T-helper 1 cell treated with Interleukin-12 subunit alpha and Interleukin-12 subunit beta and Interleukin-4 antibody, amounts not matched to agents 30 μg/mL and 1 μg/mL, for 36 hours (primary cell): ENCODE measurements at regions not wholly inside any gene's neighbourhood (a gene's known extent, or its start where the extent isn't known, plus 50 kb on each side); places are given as distances from the start of the nearest gene placed in this dataset.
"Not testable (repeated sequence)": the region's sequence is repeated elsewhere in the genome, so short reads cannot be mapped to it uniquely, and the experiment has no call there.

Experiments used
- H3K27ac Mint-ChIP-seq: one replicate; pipeline ENCODE4 v1.8.0; 2021; ENCODE audit warnings: mild to moderate bottlenecking, mixed read lengths
- H3K27me3 Mint-ChIP-seq: one replicate; pipeline ENCODE4 v1.8.0; 2021; ENCODE audit warnings: low read depth, mixed read lengths
- H3K36me3 Mint-ChIP-seq: one replicate; pipeline ENCODE4 v1.8.0; 2021; ENCODE audit warnings: low read depth, mixed read lengths
- H3K4me1 Mint-ChIP-seq: one replicate; pipeline ENCODE4 v1.8.0; 2021; ENCODE audit warnings: low read depth, mixed read lengths
- H3K4me3 Mint-ChIP-seq: one replicate; pipeline ENCODE4 v1.8.0; 2021; ENCODE audit warnings: mild to moderate bottlenecking, moderate library complexity, mixed read lengths
- H3K9me3 Mint-ChIP-seq: one replicate; pipeline ENCODE4 v1.8.0; 2021; ENCODE audit warnings: mixed read lengths

DNA sequence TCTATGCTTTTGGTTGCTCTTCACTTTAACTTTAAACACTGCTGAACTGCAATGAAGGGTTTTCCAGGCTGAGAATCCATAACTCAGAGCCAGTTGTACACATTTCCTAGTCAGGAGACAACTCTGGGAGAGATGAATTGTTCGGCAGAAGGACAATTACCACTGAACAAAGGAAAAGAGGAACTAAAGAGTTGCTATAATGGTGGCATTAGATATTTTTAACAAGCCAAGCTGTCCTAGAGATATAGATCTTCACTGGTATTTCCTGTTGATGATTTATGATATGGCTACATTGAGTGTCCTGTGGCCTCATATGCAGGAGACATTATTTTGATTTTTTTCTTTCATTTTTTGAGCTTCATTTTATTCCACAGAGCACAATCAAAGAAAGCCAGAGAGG is 219.1 kb upstream of the PCSK5 start:
- Mint-ChIP-seq H3K27ac (no peak overlapping the region), H3K4me1 (no peaks in the 10 kb centered on the region), H3K9me3 (no peaks in the 10 kb centered on the region), H3K4me3 (no peak overlapping the region), H3K36me3 (no peaks in the 10 kb centered on the region), H3K27me3 (no peaks in the 10 kb centered on the region)

DNA sequence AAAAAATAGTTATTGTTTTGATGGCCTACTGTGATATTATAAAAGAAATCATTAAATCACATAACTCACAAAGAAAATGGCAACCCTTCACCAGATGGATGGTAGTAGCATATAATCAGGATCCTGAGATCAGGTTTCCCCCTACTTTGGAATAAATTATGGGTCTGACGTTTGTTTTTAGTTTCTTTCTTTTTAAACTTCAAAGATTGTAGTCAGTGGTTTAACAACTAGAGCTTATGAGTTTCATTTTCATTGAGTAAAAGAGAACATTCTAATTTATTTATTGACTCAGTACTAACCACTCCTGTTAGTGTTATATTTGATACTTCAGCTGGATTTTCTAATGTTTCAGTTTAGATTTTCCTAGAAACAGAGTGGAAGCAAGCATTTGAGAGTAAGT is 218.0 kb upstream of the PCSK5 start:
- H3K9me3 Mint-ChIP-seq: no peaks in the 10 kb centered on the region
- no peaks in the 10 kb centered on the region for H3K4me1 Mint-ChIP-seq
- H3K36me3 Mint-ChIP-seq: no peaks in the 10 kb centered on the region
- H3K27ac Mint-ChIP-seq: no peak overlapping the region
- H3K27me3 Mint-ChIP-seq: no peaks in the 10 kb centered on the region
- no peak overlapping the region for H3K4me3 Mint-ChIP-seq

DNA sequence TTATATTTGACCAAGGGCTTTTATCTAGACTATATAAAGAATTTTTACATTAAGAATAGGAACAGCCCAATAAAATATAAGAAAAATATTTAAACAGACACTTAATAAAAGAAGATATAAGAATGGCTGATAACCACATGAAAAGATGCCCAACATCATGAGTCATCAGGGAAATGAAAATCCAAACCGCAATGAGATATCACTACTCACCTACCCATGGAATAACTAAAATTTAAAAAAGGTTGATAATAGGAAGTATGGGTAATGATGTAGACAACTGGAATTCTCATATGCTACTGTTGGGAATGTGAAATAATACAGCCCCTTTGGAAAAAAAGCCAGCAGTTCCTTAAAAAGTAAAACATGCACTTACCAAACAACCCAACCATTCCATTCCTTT is 206.9 kb upstream of the PCSK5 start:
- no peaks in the 10 kb centered on the region for H3K9me3 Mint-ChIP-seq
- no peaks in the 10 kb centered on the region for H3K4me1 Mint-ChIP-seq
- H3K36me3 Mint-ChIP-seq: no peaks in the 10 kb centered on the region
- no peak overlapping the region for H3K4me3 Mint-ChIP-seq
- H3K27me3 Mint-ChIP-seq: no peaks in the 10 kb centered on the region
- H3K27ac Mint-ChIP-seq: no peak overlapping the region

DNA sequence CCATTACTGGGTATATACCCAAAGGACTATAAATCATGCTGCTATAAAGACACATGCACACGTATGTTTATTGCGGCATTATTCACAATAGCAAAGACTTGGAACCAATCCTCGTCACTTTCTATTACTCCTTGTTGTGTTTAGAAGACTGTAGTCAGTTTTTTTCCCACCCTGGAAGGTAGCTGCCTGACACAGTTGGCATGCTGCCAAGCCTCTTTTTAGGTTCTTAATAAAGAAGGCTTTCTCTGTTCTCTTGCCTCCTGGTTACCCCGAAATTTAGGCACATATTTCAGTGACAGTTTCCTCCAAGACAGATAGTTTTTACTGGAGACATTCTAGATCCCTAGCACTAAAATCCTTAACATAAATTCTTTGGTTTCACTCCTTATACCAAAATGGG is 205.4 kb upstream of the PCSK5 start:
- H3K4me1 Mint-ChIP-seq: no peaks in the 10 kb centered on the region
- H3K9me3 Mint-ChIP-seq: no peaks in the 10 kb centered on the region
- H3K27me3 Mint-ChIP-seq: no peaks in the 10 kb centered on the region
- H3K36me3 Mint-ChIP-seq: no peaks in the 10 kb centered on the region
- H3K27ac Mint-ChIP-seq: no peak overlapping the region
- H3K4me3 Mint-ChIP-seq: no peak overlapping the region

DNA sequence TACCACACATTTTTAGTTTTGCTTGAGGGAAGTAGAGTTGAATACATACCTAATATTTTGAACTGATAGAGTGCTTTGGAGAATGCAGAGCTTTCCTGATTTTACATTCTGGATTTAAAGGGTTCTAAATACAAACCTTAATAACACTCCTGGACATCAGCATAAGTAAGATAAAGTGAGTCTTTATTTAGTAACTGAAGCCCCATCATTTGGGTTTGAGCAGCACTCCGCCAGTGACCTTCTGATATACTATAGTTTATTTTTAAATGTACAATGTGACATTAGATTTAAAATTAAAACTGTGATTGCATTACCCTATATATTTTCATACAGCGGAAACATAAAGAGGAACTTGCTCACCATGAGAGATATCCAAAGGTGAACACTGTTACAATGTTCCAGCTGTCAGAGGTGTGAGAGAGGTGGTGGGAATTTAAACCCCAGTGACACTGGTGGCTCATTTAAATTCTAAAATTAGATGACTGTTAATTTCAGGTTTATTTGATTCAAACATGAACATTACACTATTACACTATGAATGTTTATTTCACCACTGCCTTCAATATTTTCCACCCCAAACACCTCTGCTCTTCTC is 203.0 kb upstream of the PCSK5 start:
- H3K36me3 Mint-ChIP-seq: no peaks in the 10 kb centered on the region
- no peaks in the 10 kb centered on the region for H3K9me3 Mint-ChIP-seq
- H3K27ac Mint-ChIP-seq: no peak overlapping the region
- H3K4me3 Mint-ChIP-seq: no peak overlapping the region
- H3K27me3 Mint-ChIP-seq: no peaks in the 10 kb centered on the region
- H3K4me1 Mint-ChIP-seq: no peaks in the 10 kb centered on the region

- not testable (repeated sequence) for H3K4me1 Mint-ChIP-seq, H3K9me3 Mint-ChIP-seq, H3K27me3 Mint-ChIP-seq, H3K4me3 Mint-ChIP-seq, H3K36me3 Mint-ChIP-seq, H3K27ac Mint-ChIP-seq
These were observed 199.9 kb upstream of the PCSK5 start for GRCh38 chr9:75690551-75690950.

- H3K9me3 Mint-ChIP-seq: no peaks in the 10 kb centered on the region
- no peaks in the 10 kb centered on the region for H3K36me3 Mint-ChIP-seq
- no peak overlapping the region for H3K4me3 Mint-ChIP-seq
- no peaks in the 10 kb centered on the region for H3K4me1 Mint-ChIP-seq
- no peak overlapping the region for H3K27ac Mint-ChIP-seq
- H3K27me3 Mint-ChIP-seq: no peaks in the 10 kb centered on the region
These were observed 199.1 kb upstream of the PCSK5 start for GRCh38 chr9:75691408-75691807.

- Mint-ChIP-seq H3K4me3 (no peak overlapping the region), H3K27ac (no peak overlapping the region), H3K27me3 (no peaks in the 10 kb centered on the region), H3K36me3 (no peaks in the 10 kb centered on the region), H3K4me1 (no peaks in the 10 kb centered on the region), H3K9me3 (no peaks in the 10 kb centered on the region)
These were observed 198.2 kb upstream of the PCSK5 start for GRCh38 chr9:75692309-75692708.

DNA sequence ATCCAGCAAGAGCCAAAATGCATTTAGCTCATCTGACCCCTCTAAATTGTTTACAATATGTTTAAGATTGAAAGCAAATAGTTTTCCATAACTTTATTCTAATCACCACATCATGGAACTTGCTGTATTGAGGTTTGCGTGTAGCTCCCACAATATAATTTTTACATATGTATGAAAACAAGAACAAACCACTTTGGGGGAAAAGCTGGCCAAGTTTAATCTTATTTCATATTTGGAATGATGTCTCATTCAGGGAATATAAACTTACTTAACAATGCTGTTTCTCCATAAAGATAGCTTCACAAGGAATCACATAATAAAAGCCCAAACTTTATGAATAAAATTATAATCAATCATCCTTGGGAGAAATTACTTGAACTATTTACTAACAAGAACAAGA is 194.6 kb upstream of the PCSK5 start:
- Mint-ChIP-seq H3K36me3 (no peaks in the 10 kb centered on the region), H3K4me3 (no peak overlapping the region), H3K27ac (no peak overlapping the region), H3K4me1 (no peaks in the 10 kb centered on the region), H3K27me3 (no peaks in the 10 kb centered on the region), H3K9me3 (no peaks in the 10 kb centered on the region)

DNA sequence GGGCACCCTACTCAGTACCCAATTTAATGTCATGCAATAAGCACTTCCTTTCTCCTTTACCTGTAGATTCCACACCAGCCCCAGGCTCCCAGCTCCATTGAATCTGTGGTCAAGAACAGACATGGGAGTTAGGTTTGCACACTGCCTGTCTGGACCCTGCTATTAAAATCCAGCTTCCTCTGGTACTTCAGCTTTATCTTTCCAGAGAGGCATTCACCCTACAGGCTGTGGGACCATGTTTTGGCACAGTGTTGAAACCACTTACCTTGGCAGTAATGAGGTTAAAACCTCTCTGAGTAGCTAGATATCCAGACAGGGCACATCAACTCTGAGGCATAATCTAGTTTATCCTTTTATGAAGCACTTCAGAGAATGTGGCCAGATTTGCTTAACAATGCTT is 191.5 kb upstream of the PCSK5 start:
- Mint-ChIP-seq H3K27ac (no peak overlapping the region), H3K4me1 (no peaks in the 10 kb centered on the region), H3K27me3 (no peaks in the 10 kb centered on the region), H3K9me3 (no peaks in the 10 kb centered on the region), H3K4me3 (no peak overlapping the region), H3K36me3 (peaks cover 1% of the 10 kb centered on the region)

GRCh38 chr9:75699625-75700251 is 190.7 kb upstream of the PCSK5 start:
- Mint-ChIP-seq H3K27ac (no peak overlapping the region), H3K36me3 (peaks cover 1% of the 10 kb centered on the region), H3K27me3 (no peaks in the 10 kb centered on the region), H3K4me3 (no peak overlapping the region), H3K4me1 (no peaks in the 10 kb centered on the region), H3K9me3 (no peaks in the 10 kb centered on the region)

GRCh38 chr9:75700252-75700640 is 190.2 kb upstream of the PCSK5 start:
- Mint-ChIP-seq H3K4me1 (no peaks in the 10 kb centered on the region), H3K9me3 (no peaks in the 10 kb centered on the region), H3K27me3 (no peaks in the 10 kb centered on the region), H3K36me3 (peaks cover 1% of the 10 kb centered on the region), H3K4me3 (no peak overlapping the region), H3K27ac (no peak overlapping the region)

DNA sequence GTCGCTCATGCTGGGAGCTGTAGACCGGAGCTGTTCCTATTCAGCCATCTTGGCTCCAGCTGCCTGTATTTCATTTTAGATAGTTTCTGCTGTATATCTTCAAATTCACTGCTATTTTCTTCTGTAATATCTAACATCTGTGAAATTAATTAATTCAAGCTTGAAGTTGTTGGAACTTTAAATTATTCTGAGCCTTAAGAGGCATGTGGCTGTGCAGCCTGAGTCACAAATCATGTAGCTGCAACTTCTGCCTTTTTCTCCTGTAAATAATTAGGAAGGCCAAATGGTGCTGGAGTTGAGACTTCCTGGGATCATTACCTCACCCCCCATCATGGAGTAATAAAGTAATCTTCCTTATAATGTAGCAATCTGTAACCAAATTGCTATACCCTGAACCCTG is 183.3 kb upstream of the PCSK5 start:
- Mint-ChIP-seq H3K9me3 (no peaks in the 10 kb centered on the region), H3K27ac (no peak overlapping the region), H3K36me3 (peaks cover 1% of the 10 kb centered on the region), H3K4me3 (no peak overlapping the region), H3K27me3 (no peaks in the 10 kb centered on the region), H3K4me1 (no peaks in the 10 kb centered on the region)

- no peak overlapping the region for H3K27ac Mint-ChIP-seq
- H3K36me3 Mint-ChIP-seq: no peaks in the 10 kb centered on the region
- no peaks in the 10 kb centered on the region for H3K9me3 Mint-ChIP-seq
- H3K4me3 Mint-ChIP-seq: no peak overlapping the region
- H3K27me3 Mint-ChIP-seq: no peaks in the 10 kb centered on the region
- no peaks in the 10 kb centered on the region for H3K4me1 Mint-ChIP-seq
These were observed 180.8 kb upstream of the PCSK5 start for GRCh38 chr9:75709698-75710097.

GRCh38 chr9:75712700-75713099 is 177.8 kb upstream of the PCSK5 start:
- Mint-ChIP-seq H3K9me3 (no peaks in the 10 kb centered on the region), H3K4me1 (no peaks in the 10 kb centered on the region), H3K4me3 (no peak overlapping the region), H3K36me3 (no peaks in the 10 kb centered on the region), H3K27me3 (no peaks in the 10 kb centered on the region), H3K27ac (no peak overlapping the region)

GRCh38 chr9:75713335-75713734 is 177.1 kb upstream of the PCSK5 start:
- H3K9me3 Mint-ChIP-seq: no peaks in the 10 kb centered on the region
- no peaks in the 10 kb centered on the region for H3K27me3 Mint-ChIP-seq
- no peaks in the 10 kb centered on the region for H3K36me3 Mint-ChIP-seq
- no peak overlapping the region for H3K27ac Mint-ChIP-seq
- no peak overlapping the region for H3K4me3 Mint-ChIP-seq
- no peaks in the 10 kb centered on the region for H3K4me1 Mint-ChIP-seq
